Suprapubic skin (tissue), 4 donors: ENCODE measurements at regions not wholly inside any gene's neighbourhood (a gene's known extent, or its start where the extent isn't known, plus 50 kb on each side); places are given as distances from the start of the nearest gene placed in this dataset.

Experiments used
- CTCF ChIP-seq, 2 donors: fragments of 200-600 bp in 1 of 2; fragments of 450-650 bp in 1 of 2; sonication (generic) in 1 of 2; IDR thresholded peaks; one replicate each; pipeline ENCODE4 v1.5.1; 2016 to 2019; ENCODE audit warnings: antibody characterized with exemption in 2 of 2, mild to moderate bottlenecking in 1 of 2, moderate library complexity in 1 of 2
- EP300 ChIP-seq: sonication (generic); formaldehyde crosslinking; IDR thresholded peaks from one replicate; pipeline ENCODE4 v1.6.1; 2017; ENCODE audit warnings: antibody characterized with exemption
- POLR2A ChIP-seq, 2 donors: fragments of 450-650 bp; IDR thresholded peaks; one replicate each; pipeline ENCODE4 v1.6.1; 2017; ENCODE audit warnings: antibody characterized with exemption in 2 of 2, mild to moderate bottlenecking in 2 of 2, moderate library complexity in 2 of 2
- POLR2AphosphoS5 ChIP-seq, 3 donors: sonication (generic); formaldehyde crosslinking; IDR thresholded peaks; one replicate each; pipeline ENCODE4 v1.6.1; 2017; ENCODE audit warnings: antibody characterized with exemption in 3 of 3

DNA sequence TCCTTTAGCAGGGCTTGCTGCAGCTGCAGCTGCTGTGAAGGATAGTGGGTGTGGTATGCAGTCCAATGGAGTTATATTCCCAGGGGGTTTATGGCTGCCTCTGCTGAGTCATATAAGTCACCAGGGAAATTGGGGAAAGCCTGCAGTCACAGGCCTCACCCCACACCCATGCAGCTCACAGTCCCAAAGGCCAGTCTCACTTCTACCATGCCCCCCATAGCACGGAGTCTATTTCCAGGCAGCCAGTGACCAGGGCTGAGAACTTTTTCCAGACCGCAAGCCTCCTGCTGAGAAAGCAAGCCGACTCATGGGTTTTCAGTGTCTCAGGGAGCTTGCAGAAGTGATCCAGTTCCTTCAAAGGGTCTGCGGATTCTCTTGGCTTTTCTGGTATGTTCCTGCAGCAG lies 322.4 kb upstream of the CLEC14A start:
- TF ChIP-seq CTCF (IDR thresholded peaks at IDR 0.05) (no peak), POLR2AphosphoS5 (IDR thresholded peaks at IDR 0.05) (no peak), EP300 (no peak), POLR2A (IDR thresholded peaks at IDR 0.05) (no peak)
